Hepatocyte (in vitro differentiated cells): ENCODE measurements at regions not wholly inside any gene's neighbourhood (a gene's known extent, or its start where the extent isn't known, plus 50 kb on each side); places are given as distances from the start of the nearest gene placed in this dataset.

Experiments
- DNase-seq: peaks from one replicate; pipeline ENCODE4 v3.0.0-alpha.2; 2016; ENCODE audit warnings: low spot score
- H2AFZ ChIP-seq: fragments of 200-600 bp; sonication (generic); 2 replicates; pipeline ENCODE4 v1.6.0; 2016; ENCODE audit warnings: antibody characterized with exemption, mild to moderate bottlenecking
- H3K27ac ChIP-seq: fragments of 200-600 bp; sonication (generic); 2 replicates; pipeline ENCODE4 v1.5.1; 2016; ENCODE audit warnings: mild to moderate bottlenecking
- H3K27me3 ChIP-seq: fragments of 200-600 bp; sonication (generic); 2 replicates; pipeline ENCODE4 v1.6.1; 2016
- H3K36me3 ChIP-seq: fragments of 200-600 bp; sonication (generic); replicated peaks from 2 replicates; pipeline ENCODE4 v1.5.1; 2016; ENCODE audit warnings: low read depth; ENCODE audit not compliant: insufficient read depth
- H3K4me1 ChIP-seq: fragments of 200-600 bp; sonication (generic); 2 replicates; pipeline ENCODE4 v1.5.1; 2016; ENCODE audit warnings: mild to moderate bottlenecking, moderate library complexity; ENCODE audit not compliant: insufficient read depth
- H3K4me2 ChIP-seq: fragments of 200-600 bp; sonication (generic); 2 replicates; pipeline ENCODE4 v1.6.0; 2016
- H3K4me3 ChIP-seq: fragments of 200-600 bp; sonication (generic); 2 replicates; pipeline ENCODE4 v1.5.1; 2016; ENCODE audit warnings: mild to moderate bottlenecking
- H3K79me2 ChIP-seq: fragments of 200-600 bp; sonication (generic); 2 replicates; pipeline ENCODE4 v1.6.0; 2017; ENCODE audit warnings: mild to moderate bottlenecking
- H3K9me2 ChIP-seq: fragments of 200-600 bp; sonication (generic); replicated peaks from 2 replicates; pipeline ENCODE4 v1.6.0; 2017; ENCODE audit warnings: mild to moderate bottlenecking; ENCODE audit not compliant: insufficient read depth
- H3K9me3 ChIP-seq: fragments of 200-600 bp; sonication (generic); 2 replicates; pipeline ENCODE4 v1.5.1; 2016; ENCODE audit warnings: low read depth, mild to moderate bottlenecking
- H4K20me1 ChIP-seq: fragments of 200-600 bp; sonication (generic); 2 replicates; pipeline ENCODE4 v1.6.0; 2016; ENCODE audit warnings: mild to moderate bottlenecking; ENCODE audit not compliant: insufficient read depth, poor library complexity, severe bottlenecking
- EZH2 ChIP-seq: fragments of 200-600 bp; sonication (generic); IDR thresholded peaks from 2 replicates; pipeline ENCODE4 v1.6.1; 2016; ENCODE audit warnings: antibody characterized with exemption, mild to moderate bottlenecking, borderline replicate concordance
- EZH2phosphoT487 ChIP-seq: fragments of 200-600 bp; sonication (generic); IDR thresholded peaks from one replicate; pipeline ENCODE4 v1.6.1; 2018; ENCODE audit warnings: antibody characterized with exemption, mild to moderate bottlenecking, low read depth, moderate library complexity; ENCODE audit not compliant: unreplicated experiment, severe bottlenecking
- WGBS: methylation state at CpG from one replicate; pipeline ENCODE4 v1.1.6; 2016; ENCODE audit warnings: low lambda C conversion rate; ENCODE audit errors: missing lambda C conversion rate; 5-methylcytosine and 5-hydroxymethylcytosine counted together
- TF ChIP-seq, protein P1 (sequence below): fragments of 200-600 bp; sonication (generic); IDR thresholded peaks from 2 replicates; pipeline ENCODE4 v1.5.1; 2016; ENCODE audit warnings: antibody characterized with exemption, mild to moderate bottlenecking; ENCODE audit not compliant: poor library complexity

DNA sequence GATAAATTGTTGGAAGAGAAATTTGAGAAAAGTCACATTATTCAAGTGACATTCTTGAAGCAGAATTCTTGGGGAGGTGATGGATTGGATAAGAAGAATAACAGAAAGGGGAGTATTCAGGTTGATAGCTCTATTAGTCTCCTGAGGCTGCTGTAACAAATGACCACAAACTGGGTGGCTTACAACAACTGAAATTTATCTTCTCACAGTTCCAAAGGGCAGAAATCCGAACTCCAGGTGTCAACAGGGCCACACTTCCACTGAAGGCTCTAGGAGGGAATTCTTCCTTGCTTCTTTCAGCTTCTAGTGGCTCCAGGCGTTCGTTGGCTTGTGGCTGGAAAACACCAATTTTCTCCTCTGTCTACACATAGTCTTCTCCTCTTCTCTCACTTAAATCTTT is 99.8 kb downstream of the TES start:
- Histone ChIP-seq H3K27me3 (no peaks in the 10 kb centered on the region), H3K4me1 (no peaks in the 10 kb centered on the region), H3K9me3 (no peaks in the 10 kb centered on the region), H3K27ac (no peak overlapping the region), H2AFZ (no peak overlapping the region), H3K4me3 (no peak overlapping the region), H3K9me2 (no peaks in the 10 kb centered on the region), H3K36me3 (no peaks in the 10 kb centered on the region), H4K20me1 (no peaks in the 10 kb centered on the region), H3K79me2 (no peaks in the 10 kb centered on the region), H3K4me2 (no peak overlapping the region)
- TF ChIP-seq EZH2 (no peak), EZH2phosphoT487 (no peak)
- TF ChIP-seq, protein P1, sequence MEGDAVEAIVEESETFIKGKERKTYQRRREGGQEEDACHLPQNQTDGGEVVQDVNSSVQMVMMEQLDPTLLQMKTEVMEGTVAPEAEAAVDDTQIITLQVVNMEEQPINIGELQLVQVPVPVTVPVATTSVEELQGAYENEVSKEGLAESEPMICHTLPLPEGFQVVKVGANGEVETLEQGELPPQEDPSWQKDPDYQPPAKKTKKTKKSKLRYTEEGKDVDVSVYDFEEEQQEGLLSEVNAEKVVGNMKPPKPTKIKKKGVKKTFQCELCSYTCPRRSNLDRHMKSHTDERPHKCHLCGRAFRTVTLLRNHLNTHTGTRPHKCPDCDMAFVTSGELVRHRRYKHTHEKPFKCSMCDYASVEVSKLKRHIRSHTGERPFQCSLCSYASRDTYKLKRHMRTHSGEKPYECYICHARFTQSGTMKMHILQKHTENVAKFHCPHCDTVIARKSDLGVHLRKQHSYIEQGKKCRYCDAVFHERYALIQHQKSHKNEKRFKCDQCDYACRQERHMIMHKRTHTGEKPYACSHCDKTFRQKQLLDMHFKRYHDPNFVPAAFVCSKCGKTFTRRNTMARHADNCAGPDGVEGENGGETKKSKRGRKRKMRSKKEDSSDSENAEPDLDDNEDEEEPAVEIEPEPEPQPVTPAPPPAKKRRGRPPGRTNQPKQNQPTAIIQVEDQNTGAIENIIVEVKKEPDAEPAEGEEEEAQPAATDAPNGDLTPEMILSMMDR, result no peak
- 81% methylated on average over 3 of the region's 3 CpGs for WGBS
- DNase-seq, result no peak

DNA sequence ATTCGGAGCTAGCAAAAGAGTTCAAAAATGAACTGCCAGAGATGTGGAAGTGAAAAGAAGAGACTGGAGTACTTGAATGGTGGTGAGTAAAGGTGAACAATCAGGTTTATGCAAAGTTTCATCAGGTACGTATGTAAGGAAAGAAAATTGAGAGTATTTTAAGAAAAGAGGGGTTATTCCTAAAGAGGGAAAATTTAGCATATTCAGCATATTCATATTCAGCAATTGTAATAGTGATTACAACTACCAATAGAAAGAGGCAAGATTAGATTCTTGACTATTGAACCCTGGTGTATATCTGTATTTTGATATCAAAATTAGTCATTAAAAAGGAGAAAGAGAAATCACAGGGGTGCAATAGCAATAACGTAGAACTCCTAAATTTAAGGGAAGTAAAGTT is 100.9 kb downstream of the TES start:
- WGBS, result 95% methylated on average over 3 of the region's 3 CpGs

DNA sequence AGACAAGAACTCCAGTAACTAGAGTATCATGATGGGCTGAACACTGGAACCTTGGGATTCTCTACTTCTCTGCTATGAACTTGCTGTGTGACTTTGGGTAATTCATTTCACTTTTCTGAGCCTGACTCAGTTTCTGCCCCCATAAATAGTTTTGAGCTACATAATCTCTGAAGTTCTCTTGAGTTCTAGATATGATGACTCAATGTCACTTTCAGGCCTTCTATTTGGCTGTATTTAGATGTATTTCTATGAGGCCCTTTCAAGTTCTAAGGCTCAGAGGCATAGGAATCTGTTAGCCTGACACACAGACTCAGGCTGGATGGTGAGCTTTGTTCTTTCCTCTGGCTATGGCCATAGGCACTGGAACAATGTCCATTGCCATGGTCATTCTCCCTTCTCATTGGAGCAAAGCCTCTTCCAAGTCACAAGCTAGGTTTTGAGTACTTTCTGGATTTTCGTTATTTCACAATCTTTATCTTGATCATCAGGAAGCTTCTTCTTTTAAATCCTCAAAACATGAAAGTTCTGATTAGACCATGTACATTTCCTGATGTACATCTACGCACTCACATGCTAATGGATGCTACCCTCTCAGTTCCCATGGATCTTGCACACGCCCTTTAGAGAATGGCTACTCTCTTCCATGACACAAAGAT is 101.6 kb downstream of the TES start:
- TF ChIP-seq EZH2 (no peak), EZH2phosphoT487 (no peak)
- TF ChIP-seq, protein P1, result no peak
- H3K27me3 ChIP-seq, result no peaks in the 10 kb centered on the region
- no peak for DNase-seq
- H3K9me2 ChIP-seq, result no peaks in the 10 kb centered on the region
- no peak overlapping the region for H3K4me2 ChIP-seq
- no peaks in the 10 kb centered on the region for H3K79me2 ChIP-seq
- no peak overlapping the region for H3K27ac ChIP-seq
- H4K20me1 ChIP-seq, result no peaks in the 10 kb centered on the region
- no peaks in the 10 kb centered on the region for H3K4me1 ChIP-seq
- no peaks in the 10 kb centered on the region for H3K9me3 ChIP-seq
- no peaks in the 10 kb centered on the region for H3K36me3 ChIP-seq
- no peak overlapping the region for H2AFZ ChIP-seq
- WGBS, result 96% methylated on average over 3 of the region's 3 CpGs
- H3K4me3 ChIP-seq, result no peak overlapping the region

More for the DNA sequence above, 100.9 kb downstream of the TES start:
- Histone ChIP-seq H3K27ac (no peak overlapping the region), H3K4me2 (no peak overlapping the region), H3K27me3 (no peaks in the 10 kb centered on the region), H3K36me3 (no peaks in the 10 kb centered on the region), H3K9me3 (no peaks in the 10 kb centered on the region), H3K9me2 (no peaks in the 10 kb centered on the region), H2AFZ (no peak overlapping the region), H3K79me2 (no peaks in the 10 kb centered on the region), H4K20me1 (no peaks in the 10 kb centered on the region), H3K4me1 (no peaks in the 10 kb centered on the region), H3K4me3 (no peak overlapping the region)
- TF ChIP-seq, protein P1, result no peak
- TF ChIP-seq EZH2phosphoT487 (no peak), EZH2 (no peak)
- no peak for DNase-seq

DNA sequence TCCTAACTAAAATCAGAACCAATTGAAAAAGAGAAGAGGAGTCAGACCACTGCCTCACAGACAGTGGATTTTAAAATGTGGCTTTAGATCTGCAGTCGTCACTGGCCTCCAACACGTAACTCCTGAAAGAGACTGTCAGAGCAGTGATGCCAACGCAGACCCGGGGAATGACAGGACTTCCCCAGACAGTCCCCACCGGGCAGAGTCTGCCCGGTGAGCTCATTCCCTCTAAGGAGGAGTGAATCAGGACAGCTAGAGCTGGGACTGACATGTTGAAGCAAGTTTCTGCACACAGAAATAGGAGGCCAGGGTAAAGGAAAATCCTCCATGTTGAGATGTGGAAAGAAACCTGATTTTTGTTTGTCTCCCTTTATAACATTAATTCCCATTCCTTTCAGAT is 105.0 kb downstream of the TES start:
- Histone ChIP-seq H4K20me1 (no peaks in the 10 kb centered on the region), H3K4me3 (no peak overlapping the region), H3K36me3 (no peaks in the 10 kb centered on the region), H2AFZ (no peak overlapping the region), H3K9me3 (no peaks in the 10 kb centered on the region), H3K9me2 (no peaks in the 10 kb centered on the region), H3K27me3 (no peaks in the 10 kb centered on the region), H3K4me1 (no peaks in the 10 kb centered on the region), H3K4me2 (no peak overlapping the region), H3K27ac (no peak overlapping the region), H3K79me2 (no peaks in the 10 kb centered on the region)
- DNase-seq, result no peak
- 81% methylated on average over 6 of the region's 6 CpGs for WGBS
- TF ChIP-seq EZH2, result no peak
